Peyer's patch (tissue), 4 donors: ENCODE measurements at regions not wholly inside any gene's neighbourhood (a gene's known extent, or its start where the extent isn't known, plus 50 kb on each side); places are given as distances from the start of the nearest gene placed in this dataset.

Experiments
- CTCF ChIP-seq, 6 experiments: fragments of 450-650 bp in 4 of 6; fragments of 200-600 bp in 2 of 6; sonication (generic) in 1 of 6; IDR thresholded peaks; one replicate each; pipeline ENCODE4 v1.5.1; 2017 to 2019; ENCODE audit warnings: antibody characterized with exemption in 6 of 6, mild to moderate bottlenecking in 3 of 6, moderate library complexity in 1 of 6
- POLR2A ChIP-seq, 2 donors: fragments of 450-650 bp; IDR thresholded peaks; one replicate each; pipeline ENCODE4 v1.5.1; 2017; ENCODE audit warnings: antibody characterized with exemption in 2 of 2, mild to moderate bottlenecking in 2 of 2, moderate library complexity in 2 of 2

- TF ChIP-seq CTCF (IDR thresholded peaks at IDR 0.05) = no peak
- no peak for TF ChIP-seq POLR2A (IDR thresholded peaks at IDR 0.05)
Measured at GRCh38 chr2:23107327-23107941, 277.5 kb upstream of the KLHL29 start.
